ENCODE measurements at regions not wholly inside any gene's neighbourhood (a gene's known extent, or its start where the extent isn't known, plus 50 kb on each side); places are given as distances from the start of the nearest gene placed in this dataset.

GRCh38 chr17:73982871-73983270, 220.6 kb upstream of the RPL38 start:
- H3K4me1 ChIP-seq = peaks cover 0 to 4% (median 0%) of the 10 kb centered on the region in 9 donors
- intact Hi-C loops (cut with DNase I) = loop anchor here in 1 of 10 donors (10.0 kb wide), 1 partner anchor 62 kb away; no protein-coding TSS in a partner anchor
- DNase-seq (no peak), ATAC-seq (no peak)
- peaks cover 0 to 76% (median 27%) of the 10 kb centered on the region in 7 donors for H3K27me3 ChIP-seq
- TF ChIP-seq CTCF (IDR thresholded peaks at IDR 0.05) = no peak
- no peaks in the 10 kb centered on the region for H3K36me3 ChIP-seq
- no peak overlapping the region for H3K27ac ChIP-seq
- 62 to 66% methylated on average over 8 of the region's 8 CpGs for WGBS, 2 donors
- H3K4me3 ChIP-seq = no peak overlapping the region
- peaks cover 0 to 4% (median 0%) of the 10 kb centered on the region in 11 donors for H3K9me3 ChIP-seq

GRCh38 chr17:73983621-73984400, 219.7 kb upstream of the RPL38 start:
- Histone ChIP-seq H3K9me3 (peaks cover 0 to under 1% (median 0%) of the 10 kb centered on the region in 11 donors), H3K4me1 (peaks cover 0 to 4% (median 0%) of the 10 kb centered on the region in 9 donors), H3K36me3 (no peaks in the 10 kb centered on the region), H3K27ac (no peak overlapping the region), H3K4me3 (no peak overlapping the region), H3K27me3 (peaks cover 0 to 68% (median 25%) of the 10 kb centered on the region in 7 donors)
- DNase-seq (no peak), ATAC-seq (peak in 1 of 8 donors; percentile 52)
- WGBS, 2 donors = 79 to 82% methylated on average over 16 of the region's 16 CpGs
- no peak for TF ChIP-seq CTCF (IDR thresholded peaks at IDR 0.05)
- intact Hi-C loops (cut with DNase I) = loop anchor here in 1 of 10 donors (10.0 kb wide), 1 partner anchor 61 kb away; no protein-coding TSS in a partner anchor

GRCh38 chr17:73984941-73985340, 218.5 kb upstream of the RPL38 start:
- Histone ChIP-seq H3K4me1 (peaks cover 0 to 4% (median 0%) of the 10 kb centered on the region in 9 donors), H3K4me3 (no peak overlapping the region), H3K27ac (no peak overlapping the region), H3K27me3 (peaks cover 0 to 67% (median 23%) of the 10 kb centered on the region in 7 donors), H3K9me3 (no peaks in the 10 kb centered on the region), H3K36me3 (no peaks in the 10 kb centered on the region)
- intact Hi-C loops (cut with DNase I) = loop anchor here in 1 of 10 donors (10.0 kb wide), 1 partner anchor 60 kb away; no protein-coding TSS in a partner anchor
- no peak for TF ChIP-seq CTCF (IDR thresholded peaks at IDR 0.05)
- WGBS, 2 donors = 45 to 53% methylated on average over 5 of the region's 5 CpGs
- ATAC-seq (no peak), DNase-seq (no peak)

GRCh38 chr17:73985466-73986015, 217.9 kb upstream of the RPL38 start:
- H3K27me3 ChIP-seq = peaks cover 0 to 70% (median 26%) of the 10 kb centered on the region in 7 donors
- TF ChIP-seq CTCF (IDR thresholded peaks at IDR 0.05) = no peak
- WGBS, 2 donors = 80 to 83% methylated on average over 11 of the region's 11 CpGs

More at GRCh38 chr17:73985466-73986015, 217.9 kb upstream of the RPL38 start:
- H3K9me3 ChIP-seq = no peaks in the 10 kb centered on the region
- DNase-seq = no peak
- ATAC-seq = no peak
- no peak overlapping the region for H3K4me3 ChIP-seq
- H3K36me3 ChIP-seq = no peaks in the 10 kb centered on the region
- intact Hi-C loops (cut with DNase I) = loop anchor here in 1 of 10 donors (10.0 kb wide), 1 partner anchor 59 kb away; no protein-coding TSS in a partner anchor
- H3K4me1 ChIP-seq = peaks cover 0 to 4% (median 0%) of the 10 kb centered on the region in 9 donors
- H3K27ac ChIP-seq = no peak overlapping the region
